ENCODE measurements at regions not wholly inside any gene's neighbourhood (a gene's known extent, or its start where the extent isn't known, plus 50 kb on each side); places are given as distances from the start of the nearest gene placed in this dataset.

- CTCF ChIA-PET = no interaction called here
- no peak overlapping the region for H3K4me3 ChIP-seq (ENCODE audit: low read depth, low read length)
- POLR2A ChIA-PET = no interaction called here
- TF ChIP-seq CTCF (IDR thresholded peaks at IDR 0.05; ENCODE audit: insufficient read depth, low read length, missing control alignments) = no peak
- DNase-seq (ENCODE audit: low read depth, low spot score) = no peak
Observed at GRCh38 chr13:80721689-80722088, 380.8 kb upstream of the SPRY2 start.

GRCh38 chr13:80718970-80719369 lies 378.0 kb upstream of the SPRY2 start:
- ChIA-PET POLR2A (no interaction called here), CTCF (no interaction called here)
- no peak for TF ChIP-seq CTCF (IDR thresholded peaks at IDR 0.05; ENCODE audit: insufficient read depth, low read length, missing control alignments)
- H3K4me3 ChIP-seq (ENCODE audit: low read depth, low read length) = no peak overlapping the region
- no peak for DNase-seq (ENCODE audit: low read depth, low spot score)

- ChIA-PET CTCF (no interaction called here), POLR2A (no interaction called here)
Observed at GRCh38 chr13:80717776-80718175, 376.9 kb upstream of the SPRY2 start.

GRCh38 chr13:80716610-80717081 lies 375.7 kb upstream of the SPRY2 start:
- no peak for DNase-seq (ENCODE audit: low read depth, low spot score)
- ChIA-PET POLR2A (no interaction called here), CTCF (no interaction called here)
- TF ChIP-seq CTCF (IDR thresholded peaks at IDR 0.05; ENCODE audit: insufficient read depth, low read length, missing control alignments) = no peak
- H3K4me3 ChIP-seq (ENCODE audit: low read depth, low read length) = no peak overlapping the region

More at GRCh38 chr13:80717776-80718175, 376.9 kb upstream of the SPRY2 start:
- TF ChIP-seq CTCF (IDR thresholded peaks at IDR 0.05; ENCODE audit: insufficient read depth, low read length, missing control alignments) = no peak
- DNase-seq (ENCODE audit: low read depth, low spot score) = no peak
- no peak overlapping the region for H3K4me3 ChIP-seq (ENCODE audit: low read depth, low read length)

GRCh38 chr13:80712026-80712425 lies 371.1 kb upstream of the SPRY2 start:
- ChIA-PET POLR2A (no interaction called here), CTCF (no interaction called here)
- no peak for TF ChIP-seq CTCF (IDR thresholded peaks at IDR 0.05; ENCODE audit: insufficient read depth, low read length, missing control alignments)
- H3K4me3 ChIP-seq (ENCODE audit: low read depth, low read length) = no peak overlapping the region
- DNase-seq (ENCODE audit: low read depth, low spot score) = no peak

GRCh38 chr13:80708791-80709190 lies 367.9 kb upstream of the SPRY2 start:
- no peak for DNase-seq (ENCODE audit: low read depth, low spot score)
- no peak for TF ChIP-seq CTCF (IDR thresholded peaks at IDR 0.05; ENCODE audit: insufficient read depth, low read length, missing control alignments)
- ChIA-PET CTCF (no interaction called here), POLR2A (no interaction called here)
- H3K4me3 ChIP-seq (ENCODE audit: low read depth, low read length) = no peak overlapping the region
